NCI-H2227 (cell line): ENCODE measurements at regions not wholly inside any gene's neighbourhood (a gene's known extent, or its start where the extent isn't known, plus 50 kb on each side); places are given as distances from the start of the nearest gene placed in this dataset.

Experiments used
- DNase-seq: peaks from one replicate; lab custom pipeline; 2025; ENCODE audit not compliant: unreplicated experiment; lab: John Stamatoyannopoulos, UW

GRCh38 chr17:77707546-77707945 lies 251.0 kb upstream of the TNRC6C start:
- DNase-seq = no peak

GRCh38 chr17:77708049-77708448 lies 250.5 kb upstream of the TNRC6C start:
- no peak for DNase-seq

- DNase-seq = no peak
These were observed 249.6 kb upstream of the TNRC6C start for GRCh38 chr17:77708936-77709335.

- no peak for DNase-seq
These were observed 248.9 kb upstream of the TNRC6C start for GRCh38 chr17:77709594-77709993.

- DNase-seq = no peak
These were observed 245.9 kb upstream of the TNRC6C start for GRCh38 chr17:77712578-77712977.

- DNase-seq = no peak
These were observed 242.1 kb upstream of the TNRC6C start for GRCh38 chr17:77716289-77716926.

- DNase-seq = no peak
These were observed 240.4 kb upstream of the TNRC6C start for GRCh38 chr17:77717941-77718668.

GRCh38 chr17:77718669-77718961 lies 239.9 kb upstream of the TNRC6C start:
- DNase-seq = no peak

GRCh38 chr17:77719806-77720205 lies 238.7 kb upstream of the TNRC6C start:
- DNase-seq = no peak

GRCh38 chr17:77720946-77721845 lies 237.3 kb upstream of the TNRC6C start:
- DNase-seq = no peak

GRCh38 chr17:77721846-77722160 lies 236.7 kb upstream of the TNRC6C start:
- DNase-seq = no peak

- DNase-seq = no peak
These were observed 236.1 kb upstream of the TNRC6C start for GRCh38 chr17:77722366-77722765.

- no peak for DNase-seq
These were observed 235.2 kb upstream of the TNRC6C start for GRCh38 chr17:77723071-77723908.

- no peak for DNase-seq
These were observed 234.3 kb upstream of the TNRC6C start for GRCh38 chr17:77723909-77724875.

GRCh38 chr17:77724876-77725615 lies 233.5 kb upstream of the TNRC6C start:
- no peak for DNase-seq

- DNase-seq = no peak
These were observed 232.7 kb upstream of the TNRC6C start for GRCh38 chr17:77725846-77726245.

- no peak for DNase-seq
These were observed 231.9 kb upstream of the TNRC6C start for GRCh38 chr17:77726549-77727006.

- no peak for DNase-seq
These were observed 231.4 kb upstream of the TNRC6C start for GRCh38 chr17:77727037-77727615.

GRCh38 chr17:77728474-77728795 lies 230.1 kb upstream of the TNRC6C start:
- DNase-seq = no peak
